Neural cell (in vitro differentiated cells): ENCODE measurements at regions not wholly inside any gene's neighbourhood (a gene's known extent, or its start where the extent isn't known, plus 50 kb on each side); places are given as distances from the start of the nearest gene placed in this dataset.

Experiments used
- CTCF ChIP-seq: fragments of 450-650 bp; IDR thresholded peaks from 2 replicates; pipeline ENCODE4 v1.5.1; 2014; ENCODE audit warnings: antibody characterized with exemption, mild to moderate bottlenecking, moderate library complexity; ENCODE audit not compliant: poor library complexity, severe bottlenecking
- EP300 ChIP-seq: fragments of 450-650 bp; conservative IDR thresholded peaks from 2 replicates; pipeline ENCODE4 v1.6.1; 2014; ENCODE audit warnings: antibody characterized with exemption, mild to moderate bottlenecking, moderate library complexity; ENCODE audit not compliant: poor library complexity, severe bottlenecking
- EZH2 ChIP-seq: fragments of 200-600, 300-800 bp; shearing (Covaris generic), sonication (generic); IDR thresholded peaks from 2 replicates; pipeline ENCODE4 v1.6.1; 2014; ENCODE audit warnings: antibody characterized with exemption, low read length, borderline replicate concordance, mild to moderate bottlenecking; ENCODE audit not compliant: insufficient read depth, poor library complexity, severe bottlenecking
- MXI1 ChIP-seq: fragments of 450-650 bp; conservative IDR thresholded peaks from 2 replicates; pipeline ENCODE4 v1.6.1; 2014; ENCODE audit warnings: antibody characterized with exemption, mild to moderate bottlenecking; ENCODE audit not compliant: poor library complexity, severe bottlenecking
- POLR2AphosphoS5 ChIP-seq: IDR thresholded peaks from 2 replicates; pipeline ENCODE4 v1.6.1; 2012
- RAD21 ChIP-seq: fragments of 450-650 bp; conservative IDR thresholded peaks from 2 replicates; pipeline ENCODE4 v1.6.1; 2014; ENCODE audit warnings: antibody characterized with exemption, mild to moderate bottlenecking, moderate library complexity
- REST ChIP-seq: IDR thresholded peaks from 2 replicates; pipeline ENCODE4 v1.6.1; 2012; ENCODE audit warnings: borderline replicate concordance
- SMC3 ChIP-seq: fragments of 450-650 bp; conservative IDR thresholded peaks from 2 replicates; pipeline ENCODE4 v1.6.1; 2014; ENCODE audit warnings: antibody characterized with exemption, mild to moderate bottlenecking, moderate library complexity; ENCODE audit not compliant: poor library complexity

- no peak for TF ChIP-seq POLR2AphosphoS5
- TF ChIP-seq MXI1: no peak
- TF ChIP-seq REST: no peak
- no peak for TF ChIP-seq CTCF
- no peak for TF ChIP-seq EZH2
- TF ChIP-seq RAD21: no peak
- no peak for TF ChIP-seq SMC3
- TF ChIP-seq EP300: no peak
These were observed 79.5 kb upstream of the MARCKS start for GRCh38 chr6:113777601-113778000.
